Calu3 (cell line): ENCODE measurements at regions not wholly inside any gene's neighbourhood (a gene's known extent, or its start where the extent isn't known, plus 50 kb on each side); places are given as distances from the start of the nearest gene placed in this dataset.

Source experiments
- BruUV-seq: library from RNA; stranded (reverse); fragments of 400-500 nt; replicated peaks from 2 replicates; lab custom pipeline; 2021; lab: Mats Ljungman, UMichigan
- CTCF ChIA-PET: fragments of 300-600 bp; sonication (Branson Sonifier 250); formaldehyde crosslinking; loops from one replicate; lab custom pipeline; 2022; ENCODE audit warnings: antibody characterized with exemption; lab: Charles Lee
- DNase-seq: peaks from one replicate; pipeline ENCODE4 v3.0.0; 2022
- H3K27ac Mint-ChIP-seq: one replicate; pipeline ENCODE4 v1.8.0; 2022; ENCODE audit warnings: mixed read lengths; ENCODE audit not compliant: unreplicated experiment
- H3K27me3 Mint-ChIP-seq: one replicate; pipeline ENCODE4 v1.8.0; 2022; ENCODE audit warnings: mixed read lengths; ENCODE audit not compliant: unreplicated experiment
- H3K36me3 Mint-ChIP-seq: one replicate; pipeline ENCODE4 v1.8.0; 2022; ENCODE audit warnings: mild to moderate bottlenecking, moderate library complexity, mixed read lengths; ENCODE audit not compliant: insufficient read depth, unreplicated experiment
- H3K4me1 Mint-ChIP-seq: one replicate; pipeline ENCODE4 v1.8.0; 2022; ENCODE audit warnings: mild to moderate bottlenecking, low read depth, mixed read lengths; ENCODE audit not compliant: unreplicated experiment
- H3K4me3 Mint-ChIP-seq: one replicate; pipeline ENCODE4 v1.8.0; 2022; ENCODE audit warnings: mild to moderate bottlenecking, low read depth, moderate library complexity, mixed read lengths; ENCODE audit not compliant: unreplicated experiment
- H3K9me3 Mint-ChIP-seq: one replicate; pipeline ENCODE4 v1.8.0; 2022; ENCODE audit warnings: low read depth, mixed read lengths; ENCODE audit not compliant: unreplicated experiment
- CTCF ChIP-seq: fragments of 200-600 bp; IDR thresholded peaks from one replicate; pipeline ENCODE4 v1.8.0; 2022; ENCODE audit warnings: antibody characterized with exemption; ENCODE audit not compliant: unreplicated experiment
- intact Hi-C: fragments of 100-400 bp; cut with micrococcal nuclease; formaldehyde crosslinking; loops from one replicate; pipeline ENCODE4 v1.10.0; 2022; ENCODE audit not compliant: unreplicated experiment

GRCh38 chr10:28946479-28946878 is 269.2 kb downstream of the BAMBI start:
- Mint-ChIP-seq H3K9me3 (no peaks in the 10 kb centered on the region), H3K27me3 (no peaks in the 10 kb centered on the region), H3K4me3 (no peak overlapping the region), H3K27ac (peak overlapping the region; percentile 44), H3K4me1 (peaks cover 58% of the 10 kb centered on the region), H3K36me3 (peaks cover 14% of the 10 kb centered on the region)
- BruUV-seq = no TSS peak
- intact Hi-C loops = no loop called here
- DNase-seq = no peak
- CTCF ChIA-PET = no interaction called here
- TF ChIP-seq CTCF = no peak

- CTCF ChIA-PET = no interaction called here
- H3K27me3 Mint-ChIP-seq = no peaks in the 10 kb centered on the region
- H3K36me3 Mint-ChIP-seq = peaks cover 14% of the 10 kb centered on the region
- peak overlapping the region; percentile 44 for H3K27ac Mint-ChIP-seq
- H3K4me1 Mint-ChIP-seq = peaks cover 56% of the 10 kb centered on the region
- DNase-seq = no peak
- no peak overlapping the region for H3K4me3 Mint-ChIP-seq
- intact Hi-C loops = no loop called here
- TF ChIP-seq CTCF = no peak
- no TSS peak for BruUV-seq
- no peaks in the 10 kb centered on the region for H3K9me3 Mint-ChIP-seq
Measured at GRCh38 chr10:28947171-28947570, 269.9 kb downstream of the BAMBI start.

GRCh38 chr10:28948046-28948445 is 270.7 kb downstream of the BAMBI start:
- CTCF ChIA-PET = interaction anchor here (1.7 kb wide), 1 partner anchor 9 kb away, joined by 4 read pairs; no protein-coding TSS in a partner anchor
- Mint-ChIP-seq H3K27ac (no peak overlapping the region), H3K27me3 (no peaks in the 10 kb centered on the region), H3K9me3 (no peaks in the 10 kb centered on the region), H3K36me3 (peaks cover 9% of the 10 kb centered on the region), H3K4me1 (peaks cover 56% of the 10 kb centered on the region), H3K4me3 (no peak overlapping the region)
- intact Hi-C loops = no loop called here
- no peak for TF ChIP-seq CTCF
- no TSS peak for BruUV-seq
- DNase-seq = no peak

- BruUV-seq = no TSS peak
- Mint-ChIP-seq H3K27me3 (no peaks in the 10 kb centered on the region), H3K4me3 (peak overlapping the region; percentile 23), H3K4me1 (peaks cover 61% of the 10 kb centered on the region), H3K36me3 (peaks cover 9% of the 10 kb centered on the region), H3K9me3 (no peaks in the 10 kb centered on the region), H3K27ac (peak overlapping the region; percentile 97)
- no peak for TF ChIP-seq CTCF
- CTCF ChIA-PET = interaction anchor here (1.7 kb wide), 1 partner anchor 10 kb away, joined by 4 read pairs; no protein-coding TSS in a partner anchor
- intact Hi-C loops = no loop called here
- DNase-seq = peak; percentile 15
Measured at GRCh38 chr10:28949005-28950004, 272.0 kb downstream of the BAMBI start.
